ENCODE measurements at regions not wholly inside any gene's neighbourhood (a gene's known extent, or its start where the extent isn't known, plus 50 kb on each side); places are given as distances from the start of the nearest gene placed in this dataset.

DNA sequence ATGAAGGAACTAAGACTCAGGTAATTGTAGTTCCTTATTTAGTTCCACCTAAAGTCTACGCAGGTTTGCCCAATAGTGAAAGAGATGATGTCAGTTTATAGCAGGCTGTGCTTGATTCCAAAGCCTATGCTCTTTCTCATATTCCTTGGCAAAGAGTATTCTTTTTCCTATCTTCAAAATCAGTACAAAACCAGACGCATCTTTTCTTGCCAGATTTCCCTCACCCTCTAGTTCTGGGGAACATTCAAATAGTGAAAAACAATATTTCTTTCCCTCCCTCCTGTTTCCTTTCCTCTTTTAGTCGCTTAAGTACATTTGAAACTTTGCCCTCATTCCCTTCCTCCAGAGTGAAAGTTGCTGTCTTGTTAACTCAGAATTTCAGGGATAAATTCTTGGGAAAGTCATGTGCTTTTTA is 134.6 kb upstream of the PDZRN3 start:
- CTCF ChIA-PET, result no interaction called here
- POLR2A ChIA-PET, result no interaction called here
- DNase-seq (ENCODE audit: low read depth, low spot score), result no peak
- TF ChIP-seq, protein P1, sequence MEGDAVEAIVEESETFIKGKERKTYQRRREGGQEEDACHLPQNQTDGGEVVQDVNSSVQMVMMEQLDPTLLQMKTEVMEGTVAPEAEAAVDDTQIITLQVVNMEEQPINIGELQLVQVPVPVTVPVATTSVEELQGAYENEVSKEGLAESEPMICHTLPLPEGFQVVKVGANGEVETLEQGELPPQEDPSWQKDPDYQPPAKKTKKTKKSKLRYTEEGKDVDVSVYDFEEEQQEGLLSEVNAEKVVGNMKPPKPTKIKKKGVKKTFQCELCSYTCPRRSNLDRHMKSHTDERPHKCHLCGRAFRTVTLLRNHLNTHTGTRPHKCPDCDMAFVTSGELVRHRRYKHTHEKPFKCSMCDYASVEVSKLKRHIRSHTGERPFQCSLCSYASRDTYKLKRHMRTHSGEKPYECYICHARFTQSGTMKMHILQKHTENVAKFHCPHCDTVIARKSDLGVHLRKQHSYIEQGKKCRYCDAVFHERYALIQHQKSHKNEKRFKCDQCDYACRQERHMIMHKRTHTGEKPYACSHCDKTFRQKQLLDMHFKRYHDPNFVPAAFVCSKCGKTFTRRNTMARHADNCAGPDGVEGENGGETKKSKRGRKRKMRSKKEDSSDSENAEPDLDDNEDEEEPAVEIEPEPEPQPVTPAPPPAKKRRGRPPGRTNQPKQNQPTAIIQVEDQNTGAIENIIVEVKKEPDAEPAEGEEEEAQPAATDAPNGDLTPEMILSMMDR (IDR thresholded peaks at IDR 0.05; ENCODE audit: insufficient read depth, low read length, missing control alignments), result no peak
- no peak overlapping the region for H3K4me3 ChIP-seq (ENCODE audit: low read depth, low read length)

DNA sequence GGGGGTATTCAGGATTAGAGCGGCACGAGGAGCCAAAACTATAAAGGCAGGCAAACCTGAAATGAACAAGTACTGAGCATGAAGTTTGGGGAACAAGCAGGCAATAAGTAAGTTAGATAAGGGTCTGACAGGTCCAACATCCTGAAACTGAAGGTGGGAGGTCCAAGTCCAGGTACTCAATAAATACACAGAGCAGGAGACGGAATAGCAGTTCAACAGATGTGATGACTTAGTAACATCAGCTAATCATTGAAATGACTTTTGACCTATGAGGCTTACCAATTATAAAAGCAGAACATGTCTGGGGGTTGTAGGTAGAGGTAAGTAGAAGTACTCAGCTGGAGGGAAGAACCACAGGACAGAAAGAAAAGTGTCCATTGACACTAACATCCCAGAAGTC is 132.8 kb upstream of the PDZRN3 start:
- no peak for DNase-seq (ENCODE audit: low read depth, low spot score)
- no peak overlapping the region for H3K4me3 ChIP-seq (ENCODE audit: low read depth, low read length)
- TF ChIP-seq, protein P1 (IDR thresholded peaks at IDR 0.05; ENCODE audit: insufficient read depth, low read length, missing control alignments), result no peak
- ChIA-PET POLR2A (no interaction called here), CTCF (interaction anchor here (0.6 kb wide), 1 partner anchor 290 kb away, joined by 5 read pairs; no protein-coding TSS in a partner anchor)

DNA sequence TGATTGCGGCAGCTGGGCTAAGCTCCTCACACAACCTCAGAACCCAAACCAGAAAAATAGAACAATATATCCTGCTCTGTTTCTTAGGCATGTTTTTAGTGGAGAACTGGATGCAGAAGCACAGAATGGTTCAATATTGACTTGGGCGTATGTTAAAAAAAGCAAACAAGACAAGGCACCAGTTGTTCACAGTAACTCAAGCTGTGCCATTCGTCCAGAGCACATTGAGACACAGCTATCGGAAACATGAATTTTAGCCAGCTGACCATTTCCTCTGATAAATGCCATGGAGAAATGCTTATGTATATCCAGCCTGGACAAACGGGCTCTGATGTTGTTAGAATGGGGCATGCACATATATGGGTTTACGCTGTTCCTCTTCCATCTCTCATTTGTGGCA is 129.2 kb upstream of the PDZRN3 start:
- no peak for DNase-seq (ENCODE audit: low read depth, low spot score)
- POLR2A ChIA-PET, result no interaction called here
- TF ChIP-seq, protein P1 (IDR thresholded peaks at IDR 0.05; ENCODE audit: insufficient read depth, low read length, missing control alignments), result no peak
- CTCF ChIA-PET, result no interaction called here
- no peak overlapping the region for H3K4me3 ChIP-seq (ENCODE audit: low read depth, low read length)

DNA sequence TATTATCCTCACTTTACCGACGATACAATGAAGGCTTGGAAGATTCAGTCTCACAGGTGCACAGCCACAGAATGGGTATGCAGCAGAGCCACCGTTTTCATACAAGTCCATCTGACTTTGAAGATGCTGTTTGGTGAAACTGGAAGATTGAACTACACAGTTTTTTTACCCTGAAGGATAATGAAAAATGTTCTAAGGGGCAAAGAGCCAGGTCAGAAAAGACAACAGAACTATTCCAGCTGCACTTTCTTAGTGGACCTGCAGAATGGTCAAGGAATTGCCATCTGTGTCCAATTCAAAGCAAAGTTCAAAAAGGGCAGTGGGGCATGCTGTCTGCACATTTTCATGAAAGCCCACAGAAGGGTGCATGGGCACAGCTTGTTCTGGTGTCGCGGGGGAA is 127.6 kb upstream of the PDZRN3 start:
- no peak overlapping the region for H3K4me3 ChIP-seq (ENCODE audit: low read depth, low read length)
- TF ChIP-seq, protein P1 (IDR thresholded peaks at IDR 0.05; ENCODE audit: insufficient read depth, low read length, missing control alignments), result no peak
- DNase-seq (ENCODE audit: low read depth, low spot score), result no peak
- POLR2A ChIA-PET, result no interaction called here
- CTCF ChIA-PET, result no interaction called here

DNA sequence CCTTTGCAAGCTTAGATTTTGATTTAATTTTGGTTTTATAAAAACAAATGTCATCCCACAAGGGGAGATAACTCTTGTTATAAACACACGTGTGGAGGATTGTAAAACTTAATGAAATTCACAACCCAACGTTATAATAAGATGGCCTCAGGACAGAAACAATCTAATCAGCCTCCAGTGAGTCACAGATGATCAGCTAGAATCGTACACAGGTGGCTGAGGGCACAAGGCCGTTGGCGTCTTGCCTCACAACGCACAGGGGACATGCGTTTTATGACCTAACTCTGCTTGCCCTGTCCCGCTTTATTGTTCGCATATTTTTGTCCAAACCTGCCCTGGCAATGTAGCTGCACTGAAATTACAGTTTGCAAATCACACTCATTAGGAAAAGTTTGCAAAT is 121.9 kb upstream of the PDZRN3 start:
- TF ChIP-seq, protein P1 (IDR thresholded peaks at IDR 0.05; ENCODE audit: insufficient read depth, low read length, missing control alignments), result no peak
- POLR2A ChIA-PET, result interaction anchor here (0.6 kb wide), 1 partner anchor 15 kb away, joined by 3 read pairs; no protein-coding TSS in a partner anchor
- CTCF ChIA-PET, result interaction anchor here (1.5 kb wide), 1 partner anchor 10 kb away, joined by 3 read pairs; no protein-coding TSS in a partner anchor
- DNase-seq (ENCODE audit: low read depth, low spot score), result no peak
- no peak overlapping the region for H3K4me3 ChIP-seq (ENCODE audit: low read depth, low read length)

DNA sequence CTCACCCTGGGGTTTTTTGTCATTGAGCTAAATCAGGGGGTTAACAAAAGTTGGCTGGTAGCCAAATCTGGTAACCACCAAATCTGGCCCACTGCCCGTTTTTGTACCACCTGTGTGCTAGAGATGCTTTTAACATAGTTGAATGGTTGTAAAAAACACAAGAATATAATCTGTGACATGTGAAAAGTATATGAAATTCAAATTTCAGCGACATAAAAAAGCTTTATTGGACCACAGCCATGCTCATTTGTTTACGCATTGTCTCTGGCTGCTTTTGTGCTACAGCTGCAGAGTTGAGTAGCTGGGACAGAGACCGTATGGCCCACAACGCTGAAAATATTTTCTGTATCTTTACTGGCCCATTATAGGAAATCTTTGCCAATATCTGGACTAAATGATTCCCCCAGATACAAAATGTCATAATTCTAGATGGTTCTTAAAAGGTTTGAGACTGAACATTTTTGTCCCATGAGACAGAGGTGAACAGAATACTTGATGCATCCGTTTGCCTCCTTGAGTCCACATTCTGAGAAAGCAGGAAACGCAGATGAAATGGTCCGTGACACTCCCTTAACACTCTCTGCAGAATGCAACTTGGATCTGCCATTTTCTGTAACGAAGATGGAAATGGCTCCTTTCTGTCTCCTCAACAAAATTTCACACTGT is 120.9 kb upstream of the PDZRN3 start:
- ChIA-PET POLR2A (interaction anchor here (0.6 kb wide), 1 partner anchor 16 kb away, joined by 3 read pairs; no protein-coding TSS in a partner anchor), CTCF (interaction anchor here (1.5 kb wide), 1 partner anchor 9 kb away, joined by 3 read pairs; no protein-coding TSS in a partner anchor)
- TF ChIP-seq, protein P1 (IDR thresholded peaks at IDR 0.05; ENCODE audit: insufficient read depth, low read length, missing control alignments), result no peak
- no peak overlapping the region for H3K4me3 ChIP-seq (ENCODE audit: low read depth, low read length)
- DNase-seq (ENCODE audit: low read depth, low spot score), result no peak
